Loucy (cell line): ENCODE measurements at regions not wholly inside any gene's neighbourhood (a gene's known extent, or its start where the extent isn't known, plus 50 kb on each side); places are given as distances from the start of the nearest gene placed in this dataset.

ENCODE experiments used
- H2AFZ ChIP-seq: fragments of 200-600 bp; sonication (generic); 2 replicates; pipeline ENCODE4 v1.6.0; 2016; ENCODE audit warnings: antibody characterized with exemption, mild to moderate bottlenecking, low read length, moderate library complexity
- H3F3A ChIP-seq: fragments of 200-600 bp; 2 replicates; pipeline ENCODE4 v1.6.0; 2016; ENCODE audit warnings: antibody characterized with exemption, low read depth, mild to moderate bottlenecking
- H3K27me3 ChIP-seq: fragments of 200-600 bp; sonication (generic); 2 replicates; pipeline ENCODE4 v1.6.1; 2014; ENCODE audit warnings: low read length, mild to moderate bottlenecking; ENCODE audit not compliant: insufficient read depth, poor library complexity, severe bottlenecking
- H3K36me3 ChIP-seq: fragments of 200-600 bp; sonication (generic); 2 replicates; pipeline ENCODE4 v1.6.1; 2016; ENCODE audit warnings: low read length; ENCODE audit not compliant: insufficient read depth
- H3K4me1 ChIP-seq: fragments of 200-600 bp; sonication (generic); 2 replicates; pipeline ENCODE4 v1.5.1; 2014; ENCODE audit warnings: low read length, mild to moderate bottlenecking; ENCODE audit not compliant: insufficient read depth, poor library complexity, severe bottlenecking
- H3K4me2 ChIP-seq: fragments of 200-600 bp; sonication (generic); 2 replicates; pipeline ENCODE4 v1.6.0; 2014; ENCODE audit warnings: antibody characterized with exemption, low read length, low read depth, mild to moderate bottlenecking; ENCODE audit not compliant: poor library complexity, severe bottlenecking
- H3K4me3 ChIP-seq: fragments of 200-600 bp; sonication (generic); 2 replicates; pipeline ENCODE4 v1.5.1; 2014; ENCODE audit warnings: low read length, mild to moderate bottlenecking, mixed read lengths; ENCODE audit not compliant: poor library complexity, severe bottlenecking
- H3K79me2 ChIP-seq: fragments of 200-600 bp; sonication (generic); 2 replicates; pipeline ENCODE4 v1.6.1; 2014; ENCODE audit warnings: low read length; ENCODE audit not compliant: insufficient read depth
- H3K9ac ChIP-seq: fragments of 200-600 bp; sonication (generic); 2 replicates; pipeline ENCODE4 v1.6.0; 2014; ENCODE audit warnings: mild to moderate bottlenecking, low read depth, low read length, moderate library complexity; ENCODE audit not compliant: poor library complexity, severe bottlenecking
- H3K9me2 ChIP-seq: fragments of 200-600 bp; sonication (generic); replicated peaks from 2 replicates; pipeline ENCODE4 v1.6.1; 2016; ENCODE audit warnings: low read depth, low read length, mixed read lengths
- H3K9me3 ChIP-seq: fragments of 200-600 bp; sonication (generic); 2 replicates; pipeline ENCODE4 v1.6.1; 2014; ENCODE audit warnings: mild to moderate bottlenecking, antibody characterized with exemption, low read length, low read depth; ENCODE audit not compliant: insufficient read depth
- H4K20me1 ChIP-seq: fragments of 200-600 bp; sonication (generic); 2 replicates; pipeline ENCODE4 v1.6.0; 2014; ENCODE audit warnings: antibody characterized with exemption, low read length, mild to moderate bottlenecking; ENCODE audit not compliant: insufficient read depth, poor library complexity, severe bottlenecking
- EZH2phosphoT487 ChIP-seq: fragments of 200-600 bp; IDR thresholded peaks from 2 replicates; pipeline ENCODE4 v1.6.1; 2018; ENCODE audit warnings: antibody characterized with exemption, mild to moderate bottlenecking, moderate library complexity, borderline replicate concordance
- TF ChIP-seq, protein P1 (sequence below): fragments of 200-600 bp; sonication (generic); conservative IDR thresholded peaks from 2 replicates; pipeline ENCODE4 v1.5.1; 2014; ENCODE audit warnings: mild to moderate bottlenecking, antibody characterized with exemption, low read length

DNA sequence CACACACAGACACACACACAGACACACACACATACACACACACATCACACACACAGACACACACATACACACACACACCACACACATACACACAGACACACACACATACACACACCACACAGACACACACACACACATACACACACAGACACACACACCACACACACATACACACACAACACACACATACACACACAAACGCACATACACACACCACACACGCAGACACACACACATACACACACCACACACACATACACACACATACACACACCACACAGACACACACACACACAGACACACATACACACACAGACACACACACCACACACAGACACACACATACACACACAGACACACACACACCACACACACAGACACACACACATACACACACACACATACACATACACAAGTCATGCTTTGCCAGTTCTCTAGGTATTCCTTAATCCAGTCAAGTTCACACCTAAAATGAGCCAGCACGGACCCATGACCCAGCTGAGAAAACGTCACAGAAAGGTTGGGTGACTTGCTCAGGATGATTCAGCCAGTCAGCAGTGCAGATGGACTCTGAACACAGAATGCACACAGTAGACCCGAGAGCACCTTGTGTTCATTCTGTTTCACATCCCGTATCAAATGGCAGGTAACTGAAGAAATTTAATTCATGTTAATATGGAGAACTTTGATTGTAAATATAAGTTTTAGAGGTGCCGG lies 746.4 kb downstream of the MTRR start:
- H3K4me3 ChIP-seq, result no peak overlapping the region
- TF ChIP-seq, protein P1, sequence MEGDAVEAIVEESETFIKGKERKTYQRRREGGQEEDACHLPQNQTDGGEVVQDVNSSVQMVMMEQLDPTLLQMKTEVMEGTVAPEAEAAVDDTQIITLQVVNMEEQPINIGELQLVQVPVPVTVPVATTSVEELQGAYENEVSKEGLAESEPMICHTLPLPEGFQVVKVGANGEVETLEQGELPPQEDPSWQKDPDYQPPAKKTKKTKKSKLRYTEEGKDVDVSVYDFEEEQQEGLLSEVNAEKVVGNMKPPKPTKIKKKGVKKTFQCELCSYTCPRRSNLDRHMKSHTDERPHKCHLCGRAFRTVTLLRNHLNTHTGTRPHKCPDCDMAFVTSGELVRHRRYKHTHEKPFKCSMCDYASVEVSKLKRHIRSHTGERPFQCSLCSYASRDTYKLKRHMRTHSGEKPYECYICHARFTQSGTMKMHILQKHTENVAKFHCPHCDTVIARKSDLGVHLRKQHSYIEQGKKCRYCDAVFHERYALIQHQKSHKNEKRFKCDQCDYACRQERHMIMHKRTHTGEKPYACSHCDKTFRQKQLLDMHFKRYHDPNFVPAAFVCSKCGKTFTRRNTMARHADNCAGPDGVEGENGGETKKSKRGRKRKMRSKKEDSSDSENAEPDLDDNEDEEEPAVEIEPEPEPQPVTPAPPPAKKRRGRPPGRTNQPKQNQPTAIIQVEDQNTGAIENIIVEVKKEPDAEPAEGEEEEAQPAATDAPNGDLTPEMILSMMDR, result no peak
- no peak for TF ChIP-seq EZH2phosphoT487
- H3K9ac ChIP-seq, result no peak overlapping the region
- H3K79me2 ChIP-seq, result no peaks in the 10 kb centered on the region
- no peaks in the 10 kb centered on the region for H3F3A ChIP-seq
- no peaks in the 10 kb centered on the region for H3K9me2 ChIP-seq
- H3K4me2 ChIP-seq, result no peak overlapping the region
- peaks cover 3% of the 10 kb centered on the region; the same call in 1 of the 2 replicates for H3K9me3 ChIP-seq
- H2AFZ ChIP-seq, result no peak overlapping the region
- no peaks in the 10 kb centered on the region for H3K27me3 ChIP-seq
- no peaks in the 10 kb centered on the region for H3K4me1 ChIP-seq
- H4K20me1 ChIP-seq, result no peaks in the 10 kb centered on the region
- H3K36me3 ChIP-seq, result no peaks in the 10 kb centered on the region

DNA sequence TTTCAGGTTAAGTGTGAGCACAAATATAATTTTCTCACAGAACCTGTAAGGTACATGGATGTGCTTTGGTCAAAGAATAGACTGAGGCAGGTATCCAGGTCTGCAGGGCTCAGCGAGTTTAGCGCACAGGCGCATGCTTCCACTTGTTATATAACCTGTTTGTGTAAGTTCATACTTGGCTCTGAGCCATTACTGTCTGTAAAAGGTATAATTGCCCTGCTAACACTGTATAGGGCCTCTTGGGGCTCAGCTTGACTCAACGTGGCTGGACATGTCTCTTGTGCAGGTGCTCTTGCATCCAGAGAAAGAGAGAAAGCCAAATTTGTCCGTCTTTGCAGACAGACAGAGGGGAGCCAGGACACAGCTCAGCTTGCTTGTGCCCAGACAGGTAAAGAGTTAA lies 759.6 kb downstream of the MTRR start:
- Histone ChIP-seq H3K36me3 (no peaks in the 10 kb centered on the region), H3K9ac (no peak overlapping the region), H3K4me3 (no peak overlapping the region), H3K4me2 (no peak overlapping the region), H3K9me2 (no peaks in the 10 kb centered on the region), H2AFZ (no peak overlapping the region), H4K20me1 (no peaks in the 10 kb centered on the region), H3K4me1 (no peaks in the 10 kb centered on the region), H3K27me3 (no peaks in the 10 kb centered on the region), H3K79me2 (no peaks in the 10 kb centered on the region), H3F3A (no peaks in the 10 kb centered on the region), H3K9me3 (0 out of 2 replicates have a peak, but pooled peaks cover 4% of the 10 kb centered on the region)
- no peak for TF ChIP-seq EZH2phosphoT487
- TF ChIP-seq, protein P1, result no peak

- Histone ChIP-seq H3K9me2 (no peaks in the 10 kb centered on the region), H3F3A (no peaks in the 10 kb centered on the region), H4K20me1 (no peaks in the 10 kb centered on the region), H3K4me3 (no peak overlapping the region), H3K27me3 (no peaks in the 10 kb centered on the region), H3K9me3 (0 out of 2 replicates have a peak, but pooled peaks cover 4% of the 10 kb centered on the region), H2AFZ (no peak overlapping the region), H3K79me2 (no peaks in the 10 kb centered on the region), H3K4me1 (no peaks in the 10 kb centered on the region), H3K4me2 (no peak overlapping the region), H3K36me3 (no peaks in the 10 kb centered on the region), H3K9ac (no peak overlapping the region)
- TF ChIP-seq, protein P1, result no peak
- no peak for TF ChIP-seq EZH2phosphoT487
These were observed 764.3 kb downstream of the MTRR start for GRCh38 chr5:8633259-8633658.
